GM20000 (cell line): ENCODE measurements at regions not wholly inside any gene's neighbourhood (a gene's known extent, or its start where the extent isn't known, plus 50 kb on each side); places are given as distances from the start of the nearest gene placed in this dataset.
"Not testable (repeated sequence)": the region's sequence is repeated elsewhere in the genome, so short reads cannot be mapped to it uniquely, and the experiment has no call there.

Source experiments
- DNase-seq: peaks from one replicate; pipeline ENCODE4 v3.0.0; 2012; ENCODE audit warnings: low spot score
- TF ChIP-seq, protein P1 (sequence below): IDR thresholded peaks from 2 replicates; pipeline ENCODE4 v1.5.1; 2012; ENCODE audit warnings: mild to moderate bottlenecking, control low read depth; ENCODE audit errors: extremely low read depth, missing control alignments

DNA sequence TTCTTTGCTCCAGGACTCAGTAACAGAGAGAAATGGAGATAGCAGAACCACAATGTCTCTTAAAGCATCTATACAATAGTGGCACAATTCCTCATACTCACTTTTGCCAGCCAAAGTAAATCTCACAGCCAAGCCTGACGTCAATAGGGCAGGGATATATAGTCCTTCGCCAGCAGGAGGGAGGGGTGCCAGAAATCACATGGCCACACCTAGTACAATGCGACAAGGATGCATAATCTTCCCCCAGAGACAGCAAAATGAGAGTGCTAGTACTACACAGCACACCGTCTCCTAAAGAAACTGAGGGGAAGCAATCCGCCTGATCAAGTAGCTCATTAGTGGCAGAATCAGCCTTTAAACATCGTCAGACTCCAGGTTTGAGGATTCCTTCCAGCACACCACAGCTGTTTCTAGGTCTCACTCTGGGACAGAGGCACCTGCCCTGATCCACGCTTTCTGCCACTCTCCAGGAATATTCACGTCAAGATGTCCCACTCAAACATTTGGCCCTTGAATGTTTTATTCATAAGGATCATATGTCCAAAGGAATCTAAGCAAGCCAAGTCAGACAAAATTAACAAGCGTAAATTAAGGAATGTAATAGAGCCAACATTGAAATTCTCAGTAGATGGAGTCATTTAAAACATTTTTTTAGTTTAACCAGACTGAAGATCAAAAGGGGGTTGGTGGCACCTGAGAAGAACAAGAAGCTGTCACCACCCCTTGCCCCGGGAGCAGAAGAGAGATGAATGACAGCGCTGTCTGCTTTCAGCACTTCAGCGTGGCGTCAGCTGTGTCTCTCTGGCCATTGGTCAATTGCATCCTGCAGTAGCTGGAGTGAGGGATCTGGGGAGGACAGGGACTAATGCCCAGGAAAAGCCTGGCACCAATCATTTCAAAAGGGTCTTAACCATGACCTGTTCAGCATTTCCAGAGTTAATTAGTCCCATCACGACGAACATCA, 63.5 kb upstream of the SERP2 start:
- no peak for DNase-seq
- TF ChIP-seq, protein P1, sequence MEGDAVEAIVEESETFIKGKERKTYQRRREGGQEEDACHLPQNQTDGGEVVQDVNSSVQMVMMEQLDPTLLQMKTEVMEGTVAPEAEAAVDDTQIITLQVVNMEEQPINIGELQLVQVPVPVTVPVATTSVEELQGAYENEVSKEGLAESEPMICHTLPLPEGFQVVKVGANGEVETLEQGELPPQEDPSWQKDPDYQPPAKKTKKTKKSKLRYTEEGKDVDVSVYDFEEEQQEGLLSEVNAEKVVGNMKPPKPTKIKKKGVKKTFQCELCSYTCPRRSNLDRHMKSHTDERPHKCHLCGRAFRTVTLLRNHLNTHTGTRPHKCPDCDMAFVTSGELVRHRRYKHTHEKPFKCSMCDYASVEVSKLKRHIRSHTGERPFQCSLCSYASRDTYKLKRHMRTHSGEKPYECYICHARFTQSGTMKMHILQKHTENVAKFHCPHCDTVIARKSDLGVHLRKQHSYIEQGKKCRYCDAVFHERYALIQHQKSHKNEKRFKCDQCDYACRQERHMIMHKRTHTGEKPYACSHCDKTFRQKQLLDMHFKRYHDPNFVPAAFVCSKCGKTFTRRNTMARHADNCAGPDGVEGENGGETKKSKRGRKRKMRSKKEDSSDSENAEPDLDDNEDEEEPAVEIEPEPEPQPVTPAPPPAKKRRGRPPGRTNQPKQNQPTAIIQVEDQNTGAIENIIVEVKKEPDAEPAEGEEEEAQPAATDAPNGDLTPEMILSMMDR = no peak

DNA sequence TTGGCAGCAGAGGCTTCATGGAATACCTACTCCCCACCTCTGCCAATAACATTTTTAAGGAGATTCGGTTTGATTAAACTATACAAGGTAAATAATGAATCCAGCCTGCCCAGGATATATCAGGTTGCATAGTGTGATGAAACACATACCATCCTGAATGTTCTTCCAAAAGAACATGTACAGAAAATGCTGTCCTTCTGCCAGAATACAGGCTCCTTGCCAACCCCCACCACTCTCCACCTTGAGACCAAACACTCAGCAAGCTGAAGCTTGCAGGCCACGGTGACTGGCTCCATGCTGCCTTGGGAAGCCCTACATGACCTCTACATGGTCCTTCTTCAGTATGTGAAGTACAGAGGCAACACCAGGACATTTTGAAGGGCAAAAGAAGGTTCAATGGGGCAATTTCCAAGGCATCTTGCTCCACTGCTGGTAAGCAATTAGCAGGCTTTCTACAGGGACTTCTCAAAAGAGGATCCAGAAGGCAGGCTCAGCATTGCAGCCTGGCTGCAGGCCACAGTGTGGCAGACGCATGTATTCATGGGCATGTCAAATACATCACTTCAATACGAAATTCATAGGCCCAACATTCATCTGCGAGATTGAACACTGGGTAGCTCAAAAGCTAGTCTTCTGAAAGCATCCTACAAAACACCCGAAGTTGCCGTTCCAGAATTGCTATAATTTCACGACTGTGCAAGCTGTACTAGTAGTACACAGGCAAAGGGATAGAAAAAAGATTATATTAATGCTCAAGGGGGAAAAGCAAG, 62.4 kb upstream of the SERP2 start:
- no peak for DNase-seq
- TF ChIP-seq, protein P1 = no peak

DNA sequence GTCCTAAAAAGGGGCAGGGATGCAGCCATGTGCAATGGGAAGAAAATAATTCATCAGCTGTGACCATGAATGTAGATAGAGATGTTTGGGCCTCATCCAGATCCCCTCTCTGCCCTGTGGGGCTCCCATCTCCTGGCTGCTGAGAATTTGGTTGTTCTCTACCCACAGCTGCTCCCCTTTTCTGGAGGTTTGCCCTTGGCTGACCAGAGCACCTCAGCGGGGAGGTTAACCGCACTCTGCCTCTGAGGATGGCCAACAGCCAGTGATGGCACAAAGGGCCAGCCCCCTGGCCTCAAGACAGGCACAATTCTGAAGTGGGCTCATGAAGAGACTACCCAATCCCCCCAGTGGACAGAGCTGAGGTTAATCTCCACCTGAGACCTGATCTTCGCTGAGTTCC, 61.5 kb upstream of the SERP2 start:
- TF ChIP-seq, protein P1 = no peak
- DNase-seq = no peak

DNA sequence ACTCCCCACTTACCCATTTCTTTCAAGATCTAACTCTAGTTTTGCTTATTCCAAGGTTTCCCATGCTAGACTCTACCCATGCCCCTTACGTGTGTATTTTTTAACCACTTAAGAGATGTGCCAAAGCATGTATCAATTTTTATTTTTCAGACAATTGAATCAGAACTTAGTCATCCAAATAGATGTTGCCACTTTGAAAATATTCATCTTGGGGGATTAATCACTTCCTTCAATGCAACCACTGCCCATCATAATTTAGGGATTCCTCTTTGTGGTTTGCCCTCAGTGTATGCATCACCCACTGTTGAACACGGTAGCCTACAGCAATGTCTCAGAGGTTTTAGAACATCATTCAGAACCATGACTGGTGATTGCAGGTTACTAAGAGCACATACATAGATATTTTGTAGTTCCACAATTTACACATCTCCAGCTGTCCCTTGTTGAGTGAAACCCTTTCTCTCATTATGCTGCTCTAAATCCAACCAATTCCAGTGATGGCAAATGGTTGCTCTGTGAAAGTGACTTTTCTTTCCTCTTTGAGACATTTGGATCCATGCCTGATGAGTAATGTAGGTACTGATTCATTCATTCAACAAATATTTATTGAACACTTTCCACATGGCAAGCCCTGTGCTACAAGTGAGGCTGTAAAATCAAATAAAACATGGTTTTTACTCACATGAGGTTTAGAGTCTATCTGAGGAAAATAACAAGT, 60.6 kb upstream of the SERP2 start:
- TF ChIP-seq, protein P1 = no peak
- no peak for DNase-seq

DNA sequence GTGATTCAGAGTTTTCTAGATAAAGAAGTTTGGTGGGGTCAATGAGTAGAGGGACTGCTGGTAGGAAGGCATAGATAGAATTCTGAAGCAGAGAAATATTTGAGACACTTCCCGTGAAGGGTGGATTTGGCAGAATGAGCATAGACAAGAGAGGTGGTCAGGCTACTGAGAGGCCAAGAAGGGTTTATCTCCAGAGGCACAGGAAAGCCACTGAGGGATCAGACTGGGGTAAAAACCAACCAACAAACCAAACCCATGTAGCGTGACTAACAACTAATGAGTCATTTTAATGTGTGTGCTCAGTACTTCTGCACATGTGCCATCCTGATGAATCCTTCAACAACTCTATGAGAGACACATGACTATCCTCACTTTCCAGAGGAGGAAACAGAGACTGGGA, 60.0 kb upstream of the SERP2 start:
- DNase-seq = no peak
- TF ChIP-seq, protein P1 = no peak

DNA sequence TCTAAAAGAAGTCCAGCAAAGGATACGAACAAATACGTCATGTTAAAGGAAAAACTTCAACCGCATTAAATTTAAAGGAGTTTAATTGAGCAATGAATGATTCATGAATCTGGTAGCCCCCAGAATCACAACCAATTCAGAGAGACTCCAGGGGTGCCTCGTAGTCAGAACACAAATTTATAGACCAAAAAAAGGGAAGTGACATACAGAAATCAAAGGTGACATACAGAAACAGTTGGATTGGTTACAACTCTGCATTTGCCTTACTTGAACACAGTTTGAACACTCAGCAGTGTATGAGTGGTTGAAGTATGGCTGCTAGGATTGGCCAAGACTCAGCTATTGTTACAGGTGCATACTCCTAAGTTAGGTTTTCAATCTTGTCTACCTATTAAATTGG, 59.5 kb upstream of the SERP2 start:
- not testable (repeated sequence) for DNase-seq

DNA sequence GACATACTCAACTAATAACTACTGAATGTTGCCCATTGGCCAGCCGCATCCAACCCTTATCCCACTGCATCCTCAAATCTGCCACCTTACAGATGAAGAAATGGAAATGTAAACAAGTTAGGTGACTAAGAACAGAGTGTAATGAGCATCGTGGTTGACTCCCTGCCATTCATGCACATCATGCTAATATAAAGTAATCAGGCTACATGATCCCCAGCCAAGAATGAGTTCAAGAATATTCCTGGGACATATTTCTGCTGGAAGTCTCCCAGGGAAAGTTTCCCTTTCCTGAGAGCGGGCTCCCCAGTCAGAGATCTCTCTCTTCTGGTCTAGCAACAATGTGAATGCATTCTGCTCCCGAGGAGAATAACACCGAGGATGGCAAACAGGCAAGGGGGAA, 55.9 kb upstream of the SERP2 start:
- TF ChIP-seq, protein P1 = no peak
- no peak for DNase-seq
